NCI-H510A (cell line): ENCODE measurements at regions not wholly inside any gene's neighbourhood (a gene's known extent, or its start where the extent isn't known, plus 50 kb on each side); places are given as distances from the start of the nearest gene placed in this dataset.
"Not testable (repeated sequence)": the region's sequence is repeated elsewhere in the genome, so short reads cannot be mapped to it uniquely, and the experiment has no call there.

ENCODE experiments used
- DNase-seq: peaks from one replicate; lab custom pipeline; 2025; lab: John Stamatoyannopoulos, UW

GRCh38 chr2:21854938-21855337, 731.2 kb downstream of the TDRD15 start:
- no peak for DNase-seq

GRCh38 chr2:21856708-21857107, 732.9 kb downstream of the TDRD15 start:
- no peak for DNase-seq

- DNase-seq, result no peak
Measured at GRCh38 chr2:21860907-21861306, 737.1 kb downstream of the TDRD15 start.

GRCh38 chr2:21866316-21866715, 742.5 kb downstream of the TDRD15 start:
- no peak for DNase-seq

GRCh38 chr2:21887881-21888280, 764.1 kb downstream of the TDRD15 start:
- no peak for DNase-seq

GRCh38 chr2:21890041-21890440, 766.3 kb downstream of the TDRD15 start:
- no peak for DNase-seq

GRCh38 chr2:21890716-21891115, 766.9 kb downstream of the TDRD15 start:
- no peak for DNase-seq

GRCh38 chr2:21891191-21891590, 767.4 kb downstream of the TDRD15 start:
- DNase-seq, result no peak

- DNase-seq, result no peak
Measured at GRCh38 chr2:21892140-21892539, 768.4 kb downstream of the TDRD15 start.

GRCh38 chr2:21895200-21895599, 771.4 kb downstream of the TDRD15 start:
- no peak for DNase-seq

- not testable (repeated sequence) for DNase-seq
Measured at GRCh38 chr2:21908712-21909380, 785.1 kb downstream of the TDRD15 start.

- DNase-seq, result no peak
Measured at GRCh38 chr2:21910832-21911507, 787.2 kb downstream of the TDRD15 start.

GRCh38 chr2:21912405-21912804, 788.6 kb downstream of the TDRD15 start:
- no peak for DNase-seq

- DNase-seq, result no peak
Measured at GRCh38 chr2:21915201-21915600, 791.4 kb downstream of the TDRD15 start.

- no peak for DNase-seq
Measured at GRCh38 chr2:21916934-21917522, 793.3 kb downstream of the TDRD15 start.

- DNase-seq, result no peak
Measured at GRCh38 chr2:21920721-21921120, 797.0 kb downstream of the TDRD15 start.

GRCh38 chr2:21924640-21925285, 801.0 kb downstream of the TDRD15 start:
- no peak for DNase-seq

GRCh38 chr2:21928292-21928691, 804.5 kb downstream of the TDRD15 start:
- DNase-seq, result no peak

GRCh38 chr2:21930226-21930625, 806.5 kb downstream of the TDRD15 start:
- DNase-seq, result no peak

- DNase-seq, result no peak
Measured at GRCh38 chr2:21939967-21940366, 816.2 kb downstream of the TDRD15 start.

- DNase-seq, result no peak
Measured at GRCh38 chr2:21944536-21944935, 820.8 kb downstream of the TDRD15 start.

GRCh38 chr2:21945658-21946057, 821.9 kb downstream of the TDRD15 start:
- no peak for DNase-seq

- DNase-seq, result no peak
Measured at GRCh38 chr2:21947046-21947445, 823.3 kb downstream of the TDRD15 start.
